ENCODE measurements at regions not wholly inside any gene's neighbourhood (a gene's known extent, or its start where the extent isn't known, plus 50 kb on each side); places are given as distances from the start of the nearest gene placed in this dataset.

DNA sequence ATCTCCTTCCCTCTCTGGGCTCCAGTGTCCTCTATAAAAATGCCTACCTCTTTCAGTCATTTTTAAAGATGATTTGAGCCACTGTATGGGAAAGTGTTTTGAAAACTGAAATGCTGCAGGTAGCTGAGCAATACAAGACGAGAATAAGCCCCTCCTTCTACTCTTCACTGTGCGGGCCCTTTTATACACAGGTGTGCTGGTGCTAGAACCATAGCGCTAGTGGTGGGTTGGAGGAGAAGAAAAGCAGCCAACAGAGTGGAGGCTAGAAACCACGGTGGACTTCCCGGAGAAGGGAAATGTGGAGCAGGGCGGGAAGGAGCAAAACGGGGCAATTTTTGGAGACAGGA lies 58.2 kb upstream of the DLX4 start:
- Mint-ChIP-seq H3K9me3 (no peaks in the 10 kb centered on the region), H3K4me3 (peak overlapping the region; percentile 79), H3K4me1 (peaks cover 55% of the 10 kb centered on the region), H3K36me3 (ENCODE audit: low read depth) (no peaks in the 10 kb centered on the region), H3K27me3 (ENCODE audit: low read depth, poor library complexity) (peaks cover 93% of the 10 kb centered on the region), H3K27ac (no peak overlapping the region)
- DNase-seq = no peak
- TF ChIP-seq, protein P1, sequence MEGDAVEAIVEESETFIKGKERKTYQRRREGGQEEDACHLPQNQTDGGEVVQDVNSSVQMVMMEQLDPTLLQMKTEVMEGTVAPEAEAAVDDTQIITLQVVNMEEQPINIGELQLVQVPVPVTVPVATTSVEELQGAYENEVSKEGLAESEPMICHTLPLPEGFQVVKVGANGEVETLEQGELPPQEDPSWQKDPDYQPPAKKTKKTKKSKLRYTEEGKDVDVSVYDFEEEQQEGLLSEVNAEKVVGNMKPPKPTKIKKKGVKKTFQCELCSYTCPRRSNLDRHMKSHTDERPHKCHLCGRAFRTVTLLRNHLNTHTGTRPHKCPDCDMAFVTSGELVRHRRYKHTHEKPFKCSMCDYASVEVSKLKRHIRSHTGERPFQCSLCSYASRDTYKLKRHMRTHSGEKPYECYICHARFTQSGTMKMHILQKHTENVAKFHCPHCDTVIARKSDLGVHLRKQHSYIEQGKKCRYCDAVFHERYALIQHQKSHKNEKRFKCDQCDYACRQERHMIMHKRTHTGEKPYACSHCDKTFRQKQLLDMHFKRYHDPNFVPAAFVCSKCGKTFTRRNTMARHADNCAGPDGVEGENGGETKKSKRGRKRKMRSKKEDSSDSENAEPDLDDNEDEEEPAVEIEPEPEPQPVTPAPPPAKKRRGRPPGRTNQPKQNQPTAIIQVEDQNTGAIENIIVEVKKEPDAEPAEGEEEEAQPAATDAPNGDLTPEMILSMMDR (IDR thresholded peaks at IDR 0.05) = no peak

DNA sequence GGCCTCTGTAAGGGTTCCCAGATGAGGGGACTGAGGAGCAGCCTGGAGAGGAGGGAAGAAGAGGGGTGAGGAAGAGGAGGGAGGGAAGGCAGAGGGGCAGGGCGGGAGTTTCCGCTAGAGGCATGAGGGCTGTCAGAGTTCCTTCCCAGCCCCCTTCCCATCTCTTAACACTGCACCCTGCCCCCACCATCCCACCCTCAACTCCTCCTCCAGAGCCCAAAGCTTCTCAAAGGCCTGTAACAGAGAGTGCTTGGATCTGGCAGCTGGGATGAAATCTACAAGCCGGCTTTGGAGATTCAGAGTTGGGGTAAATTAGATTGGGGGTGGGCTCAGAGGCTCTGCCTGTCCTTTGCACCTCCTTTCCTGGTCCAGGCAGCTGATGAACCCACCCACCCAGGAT lies 57.3 kb upstream of the DLX4 start:
- Mint-ChIP-seq H3K27ac (no peak overlapping the region), H3K27me3 (ENCODE audit: low read depth, poor library complexity) (peaks cover 88% of the 10 kb centered on the region), H3K4me1 (peaks cover 59% of the 10 kb centered on the region), H3K9me3 (no peaks in the 10 kb centered on the region), H3K4me3 (no peak overlapping the region), H3K36me3 (ENCODE audit: low read depth) (no peaks in the 10 kb centered on the region)
- TF ChIP-seq, protein P1 (IDR thresholded peaks at IDR 0.05) = no peak
- no peak for DNase-seq

DNA sequence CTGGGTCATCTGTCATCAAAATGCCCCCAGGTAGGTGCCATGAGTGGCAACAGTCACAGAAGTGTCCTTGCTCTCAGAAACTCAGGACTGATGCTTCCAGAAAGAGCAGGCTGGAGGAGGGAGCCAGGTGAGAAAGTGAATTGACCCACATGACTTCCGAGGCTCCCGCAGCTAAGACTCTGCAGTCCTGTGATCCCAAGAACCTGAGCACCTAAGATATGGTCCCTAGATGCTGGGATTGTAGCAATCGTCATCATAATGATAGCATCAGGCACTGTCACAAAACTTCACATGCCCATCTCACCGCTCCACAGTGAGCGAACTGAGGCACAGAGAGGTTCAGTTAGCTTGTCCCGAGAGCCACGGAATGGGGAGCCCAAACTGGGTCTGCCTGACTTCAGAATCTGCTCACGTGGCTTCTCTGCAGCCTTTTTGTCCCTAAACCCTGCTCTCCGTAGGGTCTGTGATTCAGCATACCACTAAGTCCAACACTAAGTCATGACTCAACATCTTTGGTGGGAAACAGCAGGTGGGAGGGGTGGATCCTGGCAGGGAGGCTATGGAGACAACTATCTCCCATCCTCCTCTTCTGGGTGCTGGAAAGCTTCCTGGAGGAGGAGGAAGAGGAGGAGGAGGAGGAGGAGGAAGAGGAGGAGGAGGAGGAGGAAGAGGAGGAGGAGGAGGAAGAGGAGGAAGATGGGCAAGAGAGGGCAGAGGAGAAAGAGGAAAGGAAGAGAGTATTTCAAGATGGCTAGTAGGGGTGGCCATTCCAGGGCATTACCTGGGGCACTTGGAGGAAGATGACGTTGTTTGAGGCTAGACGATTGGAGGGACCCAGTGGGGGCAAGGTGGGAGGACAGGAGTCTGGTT lies 55.5 kb upstream of the DLX4 start:
- H3K4me1 Mint-ChIP-seq = peaks cover 63% of the 10 kb centered on the region
- peaks cover 80% of the 10 kb centered on the region for H3K27me3 Mint-ChIP-seq (ENCODE audit: low read depth, poor library complexity)

DNA sequence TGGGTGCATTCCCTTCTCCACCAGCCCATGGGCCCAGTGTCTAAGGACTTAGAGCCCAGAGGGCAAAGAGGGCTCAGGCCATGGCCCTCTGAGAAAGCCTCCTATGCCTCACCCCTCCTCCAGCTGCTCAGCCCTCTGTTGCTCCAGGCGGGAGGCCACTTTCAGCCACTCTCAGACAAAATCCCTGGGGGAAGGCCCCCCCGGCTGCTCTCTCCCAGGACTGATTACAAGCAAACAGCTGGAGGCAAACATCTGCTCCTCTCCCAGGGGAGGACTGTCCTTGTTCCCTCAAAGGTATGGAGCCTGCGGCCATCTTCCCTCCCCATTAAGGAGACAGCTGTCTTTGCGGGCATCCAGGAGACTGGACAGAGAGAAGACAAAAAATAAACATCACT lies 54.9 kb upstream of the DLX4 start:
- no peaks in the 10 kb centered on the region for H3K9me3 Mint-ChIP-seq
- TF ChIP-seq, protein P1 (IDR thresholded peaks at IDR 0.05) = no peak
- DNase-seq = no peak
- no peaks in the 10 kb centered on the region for H3K36me3 Mint-ChIP-seq (ENCODE audit: low read depth)
- no peak overlapping the region for H3K27ac Mint-ChIP-seq
- peaks cover 58% of the 10 kb centered on the region for H3K4me1 Mint-ChIP-seq
- H3K27me3 Mint-ChIP-seq (ENCODE audit: low read depth, poor library complexity) = peaks cover 74% of the 10 kb centered on the region
- H3K4me3 Mint-ChIP-seq = no peak overlapping the region

More for the DNA sequence above, 55.5 kb upstream of the DLX4 start:
- Mint-ChIP-seq H3K36me3 (ENCODE audit: low read depth) (no peaks in the 10 kb centered on the region), H3K9me3 (no peaks in the 10 kb centered on the region), H3K27ac (no peak overlapping the region), H3K4me3 (no peak overlapping the region)
- no peak for DNase-seq
- TF ChIP-seq, protein P1 (IDR thresholded peaks at IDR 0.05) = no peak

DNA sequence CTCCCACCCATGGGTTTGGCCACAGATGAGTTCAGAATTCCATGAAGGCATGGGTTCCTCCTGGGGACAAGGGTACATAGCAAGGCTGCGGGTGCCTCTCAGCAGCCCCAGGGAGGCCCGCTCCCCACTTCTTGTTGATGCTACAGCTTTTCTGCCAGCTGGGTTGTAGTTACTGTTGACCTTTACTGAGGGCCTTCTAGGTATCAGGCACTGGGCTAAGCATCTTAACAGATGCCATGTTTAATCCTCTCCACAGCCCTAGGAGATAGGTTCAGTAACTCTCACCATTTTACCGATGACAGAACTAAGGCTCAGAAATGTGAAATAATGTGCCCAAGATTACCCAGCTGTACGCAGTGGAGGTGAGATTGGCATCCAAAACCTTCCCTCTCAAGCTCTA lies 54.3 kb upstream of the DLX4 start:
- peaks cover 68% of the 10 kb centered on the region for H3K27me3 Mint-ChIP-seq (ENCODE audit: low read depth, poor library complexity)
- no peak overlapping the region for H3K4me3 Mint-ChIP-seq
- H3K9me3 Mint-ChIP-seq = no peaks in the 10 kb centered on the region
- no peak for DNase-seq
- no peak overlapping the region for H3K27ac Mint-ChIP-seq
- peaks cover 53% of the 10 kb centered on the region for H3K4me1 Mint-ChIP-seq
- TF ChIP-seq, protein P1 (IDR thresholded peaks at IDR 0.05) = no peak
- no peaks in the 10 kb centered on the region for H3K36me3 Mint-ChIP-seq (ENCODE audit: low read depth)

DNA sequence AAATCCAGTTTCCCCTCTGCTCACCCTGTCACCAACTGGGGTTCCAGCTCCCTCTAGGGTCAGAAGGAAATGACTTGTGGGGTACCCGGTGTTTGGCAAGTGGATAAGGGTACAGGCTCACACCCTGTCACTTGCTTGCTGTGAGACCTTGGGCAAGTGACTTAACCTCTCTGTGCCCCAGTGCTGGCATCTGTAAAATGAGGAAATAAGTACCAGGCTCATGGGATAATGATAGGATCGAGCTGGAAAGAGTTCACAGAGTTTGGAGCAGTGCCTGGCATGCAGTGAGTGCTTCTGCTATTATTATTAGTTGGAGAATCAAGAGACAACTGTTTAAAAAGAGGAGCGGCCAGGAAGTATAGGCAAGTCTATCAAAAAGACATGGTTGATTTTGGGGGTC lies 53.7 kb upstream of the DLX4 start:
- Mint-ChIP-seq H3K27ac (no peak overlapping the region), H3K4me3 (no peak overlapping the region), H3K9me3 (no peaks in the 10 kb centered on the region), H3K4me1 (peaks cover 51% of the 10 kb centered on the region), H3K36me3 (ENCODE audit: low read depth) (no peaks in the 10 kb centered on the region), H3K27me3 (ENCODE audit: low read depth, poor library complexity) (peaks cover 62% of the 10 kb centered on the region)
- TF ChIP-seq, protein P1 (IDR thresholded peaks at IDR 0.05) = no peak
- no peak for DNase-seq
